Urinary bladder (tissue), 4 donors: ENCODE measurements at regions not wholly inside any gene's neighbourhood (a gene's known extent, or its start where the extent isn't known, plus 50 kb on each side); places are given as distances from the start of the nearest gene placed in this dataset. TPM values are rescaled to one million over a fixed set of nuclear protein-coding genes. Genes with fewer than 3 reads are reported as not detected.

ENCODE experiments used
- DNase-seq: peaks from one replicate; pipeline ENCODE4 v3.0.0-alpha.2; 2015; ENCODE audit errors: extremely low spot score
- H3K27ac ChIP-seq: one replicate; pipeline ENCODE4 v1.5.1; 2013; ENCODE audit warnings: low read depth, mild to moderate bottlenecking, moderate library complexity
- H3K36me3 ChIP-seq: one replicate; pipeline ENCODE4 v1.6.1; 2013; ENCODE audit warnings: mild to moderate bottlenecking, moderate library complexity; ENCODE audit not compliant: insufficient read depth
- H3K4me1 ChIP-seq: one replicate; pipeline ENCODE4 v1.6.1; 2013; ENCODE audit warnings: mild to moderate bottlenecking, moderate library complexity; ENCODE audit not compliant: insufficient read depth
- H3K4me3 ChIP-seq: one replicate; pipeline ENCODE4 v1.5.1; 2013; ENCODE audit warnings: low read depth, low read length
- WGBS: extraction: QIAGEN DNeasy Blood & Tissue Kit; methylation state at CpG from one replicate; pipeline ENCODE4 v1.1.7; 2013; 5-methylcytosine and 5-hydroxymethylcytosine counted together
- small RNA-seq: library from RNA; depleted of rRNA; stranded (forward); fragments of <200 nt; gene quantifications from one replicate; pipeline ENCODE3, GENCODE V24; 2014
- donor health status: healthy with polysubstance abuse.
- donor health status: healthy.

DNA sequence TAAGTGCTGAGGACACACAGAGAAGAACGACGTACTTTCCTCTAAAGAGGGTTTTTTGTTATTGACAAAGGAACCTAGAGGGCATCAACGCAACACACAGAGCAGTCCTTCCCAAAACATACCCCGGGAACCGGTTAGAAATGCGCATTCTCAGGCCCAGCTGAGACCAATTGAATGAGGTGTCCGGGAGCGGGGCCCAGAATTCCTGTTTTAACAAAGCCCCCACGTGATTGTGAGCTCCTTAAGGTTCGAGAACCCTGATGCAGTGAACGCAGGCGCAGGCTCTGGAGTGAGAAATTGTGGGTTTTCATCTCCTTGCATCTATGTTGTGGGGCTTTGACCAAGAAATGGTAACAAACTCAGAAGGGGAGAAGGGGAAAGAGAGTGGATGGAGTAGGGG, 51.0 kb upstream of the TBX3 start:
- Histone ChIP-seq H3K4me1 (peaks cover 2% of the 10 kb centered on the region), H3K4me3 (no peak overlapping the region), H3K36me3 (no peaks in the 10 kb centered on the region), H3K27ac (no peak overlapping the region)
- 77% methylated on average over 12 of the region's 12 CpGs for WGBS
- no peak for DNase-seq

DNA sequence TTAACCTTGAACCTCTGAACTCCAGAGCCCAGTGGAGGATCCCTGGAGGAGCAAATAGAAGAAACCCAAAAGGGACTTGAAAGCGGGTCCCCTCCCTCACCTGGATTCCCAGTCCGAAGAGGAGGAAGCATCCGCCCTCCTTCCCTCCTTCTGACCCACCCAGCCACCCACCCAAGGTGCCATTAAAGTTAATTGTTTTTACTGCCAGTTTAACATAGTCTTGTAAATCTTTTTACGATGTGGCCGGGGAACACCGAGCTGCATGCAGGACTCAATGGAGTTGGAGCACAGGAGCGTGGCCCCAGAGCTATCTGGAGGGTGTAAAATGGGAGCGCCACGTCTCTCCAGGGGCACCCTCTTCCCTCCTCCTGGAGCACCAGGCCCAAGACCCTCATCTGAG, 49.9 kb upstream of the TBX3 start:
- peaks cover 2% of the 10 kb centered on the region for H3K4me1 ChIP-seq
- H3K4me3 ChIP-seq = no peak overlapping the region
- H3K27ac ChIP-seq = no peak overlapping the region
- WGBS = 79% methylated on average over 9 of the region's 9 CpGs
- DNase-seq = no peak
- no peaks in the 10 kb centered on the region for H3K36me3 ChIP-seq

Small RNAs in the stretch of these regions (small RNA-seq; reads per million reads assigned to genes)
- not detected for gene AC009804.1
- not detected for gene RF00275
- not detected for gene RF00443
- gene RN7SL865P = not detected
